DMS79 treated with DMSO at 0.1 percent for 48 hours (cell line): ENCODE measurements at regions not wholly inside any gene's neighbourhood (a gene's known extent, or its start where the extent isn't known, plus 50 kb on each side); places are given as distances from the start of the nearest gene placed in this dataset.
"Not testable (repeated sequence)": the region's sequence is repeated elsewhere in the genome, so short reads cannot be mapped to it uniquely, and the experiment has no call there.

Experiments used
- DNase-seq: peaks from one replicate; lab custom pipeline; 2025; lab: John Stamatoyannopoulos, UW

GRCh38 chr10:2920637-2921036 is 146.7 kb upstream of the PFKP start:
- no peak for DNase-seq

- DNase-seq, result no peak
Measured at GRCh38 chr10:2920168-2920567, 147.2 kb upstream of the PFKP start.

GRCh38 chr10:2919016-2919415 is 148.3 kb upstream of the PFKP start:
- no peak for DNase-seq

DNA sequence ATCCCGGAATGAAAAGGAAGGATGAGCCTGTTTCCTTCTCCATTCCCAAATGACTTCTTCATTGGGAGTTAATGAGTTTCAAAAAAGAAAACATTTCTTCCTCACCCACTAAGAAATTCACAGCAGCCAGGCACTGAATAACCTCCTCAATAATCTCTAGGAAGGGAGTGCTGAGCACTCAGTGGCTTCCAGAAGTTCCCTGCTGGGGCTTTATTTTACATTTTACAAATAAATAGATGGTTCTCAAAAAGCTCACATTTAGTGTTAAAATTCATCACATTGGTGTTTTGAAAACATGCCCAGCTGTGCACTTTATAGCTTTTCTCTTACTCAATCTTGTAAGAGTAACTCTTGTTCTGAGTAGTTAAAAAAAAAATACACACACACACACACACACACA is 148.9 kb upstream of the PFKP start:
- DNase-seq, result no peak

GRCh38 chr10:2917926-2918325 is 149.4 kb upstream of the PFKP start:
- DNase-seq, result no peak

DNA sequence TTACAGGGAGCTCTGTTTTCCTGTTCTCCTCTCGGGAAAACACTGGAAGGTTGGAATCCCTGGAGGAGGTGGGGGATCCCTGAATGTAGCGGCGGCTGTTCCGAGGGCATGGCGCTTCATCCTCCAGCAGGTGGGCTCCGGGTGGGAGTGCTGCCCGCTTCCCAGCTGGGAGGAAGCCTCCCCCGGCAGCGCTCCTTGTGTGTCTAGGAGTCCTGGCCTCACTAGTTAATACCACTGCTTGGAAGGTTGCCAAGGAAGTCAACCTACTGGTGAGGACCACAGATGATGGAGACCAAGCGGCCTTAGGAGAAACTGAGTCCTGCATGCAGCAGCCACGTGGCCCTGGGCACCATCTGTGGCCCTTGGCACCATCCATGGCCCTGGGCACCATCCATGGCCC is 151.9 kb upstream of the PFKP start:
- no peak for DNase-seq

- no peak for DNase-seq
Measured at GRCh38 chr10:2914741-2915140, 152.6 kb upstream of the PFKP start.

DNA sequence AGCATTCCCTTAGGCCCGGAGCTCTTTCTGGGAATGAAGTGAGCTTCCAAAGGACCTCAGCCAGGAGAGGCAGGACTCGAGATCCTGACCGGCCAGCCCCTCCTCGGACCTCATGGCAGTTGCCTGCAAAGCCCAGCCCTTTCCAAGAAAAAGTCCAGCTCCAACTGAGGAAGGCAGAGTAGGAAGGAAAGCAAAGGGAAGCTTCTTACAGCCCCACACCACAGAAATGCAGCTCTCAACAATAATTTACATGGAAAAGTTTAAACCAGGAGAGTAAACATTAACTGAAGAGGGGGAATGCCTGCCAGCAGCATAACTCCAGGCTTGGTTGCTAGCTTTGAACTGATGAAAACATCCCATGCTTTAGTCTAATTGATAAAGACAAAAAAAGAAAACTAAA is 153.9 kb upstream of the PFKP start:
- no peak for DNase-seq

- DNase-seq, result no peak
Measured at GRCh38 chr10:2910656-2911055, 156.7 kb upstream of the PFKP start.

- DNase-seq, result no peak
Measured at GRCh38 chr10:2909921-2910320, 157.4 kb upstream of the PFKP start.

GRCh38 chr10:2908851-2909630 is 158.3 kb upstream of the PFKP start:
- no peak for DNase-seq

DNA sequence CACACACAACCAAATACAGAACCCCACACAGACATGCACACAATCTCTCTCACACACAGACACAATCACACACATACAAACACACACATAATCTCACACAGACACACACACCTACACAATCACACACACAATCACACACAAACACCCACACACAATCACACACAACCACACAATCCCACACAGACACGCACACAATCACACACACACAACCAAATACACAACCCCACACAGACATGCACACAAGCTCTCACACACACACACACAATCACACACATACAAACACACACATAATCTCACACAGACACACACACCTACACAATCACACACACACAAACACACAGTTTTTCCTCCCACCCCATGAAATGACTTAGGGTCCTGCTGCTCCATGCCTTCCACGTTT is 160.4 kb upstream of the PFKP start:
- DNase-seq, result no peak

- DNase-seq, result no peak
Measured at GRCh38 chr10:2905851-2906250, 161.5 kb upstream of the PFKP start.

DNA sequence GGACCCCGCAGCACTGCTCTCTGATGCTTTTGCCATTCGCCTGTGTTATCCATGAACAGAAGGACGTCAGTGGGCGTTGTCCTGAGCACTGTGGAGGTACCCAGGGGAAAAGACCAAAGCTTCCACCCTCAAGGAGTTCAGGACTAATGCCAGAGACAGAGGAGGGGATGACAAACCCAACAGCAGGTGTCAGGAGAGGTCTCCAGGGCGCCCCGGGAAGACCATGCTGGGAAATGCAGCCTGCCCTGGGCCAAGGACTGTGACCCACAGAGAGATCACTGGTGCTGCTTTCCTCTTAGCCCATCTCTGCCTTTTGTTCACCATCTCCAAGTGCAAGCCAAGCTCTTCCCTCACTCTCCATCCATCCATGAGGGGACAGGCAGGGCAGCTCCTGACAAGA is 166.8 kb upstream of the PFKP start:
- DNase-seq, result no peak

DNA sequence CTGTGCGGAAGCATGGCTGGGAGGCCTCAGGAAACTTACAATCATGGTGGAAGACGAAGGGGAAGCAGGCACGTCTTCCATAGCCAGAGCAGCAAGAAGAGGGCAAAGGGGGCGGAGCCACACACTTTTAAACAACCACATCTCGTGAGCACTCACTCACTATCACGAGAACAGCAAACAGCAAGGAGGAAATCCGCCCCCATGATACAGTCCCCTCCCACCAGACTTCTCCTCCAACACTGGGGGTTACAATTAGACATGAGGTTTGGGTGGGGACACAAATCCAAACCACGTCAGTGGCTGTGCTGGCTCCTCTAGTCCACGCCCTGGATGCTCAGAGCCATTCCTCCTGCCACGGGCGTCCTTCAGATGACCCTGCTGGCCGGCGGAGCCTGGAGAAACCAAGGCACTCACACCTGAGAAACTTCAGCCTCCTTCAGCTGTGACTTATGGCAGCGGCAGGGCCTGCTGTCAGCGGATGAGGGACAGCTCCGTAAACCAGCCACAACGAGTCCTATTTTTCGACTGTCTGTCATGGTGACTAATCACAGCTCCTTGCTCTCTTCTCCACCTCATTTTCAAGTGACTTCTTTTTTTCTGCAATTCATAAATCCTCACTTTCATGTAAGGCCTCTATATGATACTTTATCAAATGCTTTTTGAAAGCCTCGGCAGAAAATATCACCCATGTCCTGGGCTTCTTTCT is 167.9 kb upstream of the PFKP start:
- no peak for DNase-seq

DNA sequence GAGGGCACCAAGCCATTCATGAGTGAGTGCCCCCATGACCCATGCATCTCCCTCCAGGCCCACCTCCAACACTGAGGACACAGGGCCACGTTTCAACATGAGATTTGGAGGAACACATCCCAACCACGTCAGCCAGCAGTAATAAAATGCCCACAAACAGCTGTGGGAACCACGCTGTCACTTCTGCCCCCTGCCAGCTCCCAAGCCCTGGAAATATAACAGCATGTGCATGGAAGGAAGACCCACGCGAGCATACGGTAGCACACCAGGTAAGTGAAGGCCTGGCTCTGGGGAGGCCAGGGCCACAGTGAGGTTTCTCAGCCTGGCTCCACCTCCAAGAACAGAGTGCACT is 168.9 kb upstream of the PFKP start:
- DNase-seq, result no peak

GRCh38 chr10:2897619-2898508 is 169.5 kb upstream of the PFKP start:
- no peak for DNase-seq

DNA sequence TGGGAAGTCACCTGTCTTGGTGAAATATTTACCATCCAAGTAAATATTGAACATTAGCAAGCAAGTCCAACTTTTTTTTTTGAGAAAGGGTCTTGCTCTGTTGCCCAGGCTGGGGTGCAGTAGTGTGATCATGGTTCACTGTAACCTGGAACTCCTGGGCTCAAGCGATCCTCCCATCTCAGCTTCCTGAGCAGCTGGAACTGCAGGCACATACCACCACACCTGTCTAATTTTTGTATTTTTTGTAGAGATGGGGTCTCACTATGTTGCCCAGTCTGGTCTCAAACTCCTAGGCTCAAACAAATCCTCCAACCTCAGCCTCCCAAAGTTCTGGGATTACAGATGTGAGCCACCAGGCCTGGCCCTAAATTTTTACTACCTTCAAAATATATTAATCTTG is 171.0 kb upstream of the PFKP start:
- DNase-seq, result not testable (repeated sequence)

GRCh38 chr10:2895594-2896196 is 171.7 kb upstream of the PFKP start:
- no peak for DNase-seq

- DNase-seq, result no peak
Measured at GRCh38 chr10:2893991-2894390, 173.4 kb upstream of the PFKP start.

GRCh38 chr10:2893158-2893845 is 174.0 kb upstream of the PFKP start:
- DNase-seq, result no peak

- DNase-seq, result no peak
Measured at GRCh38 chr10:2891770-2892124, 175.6 kb upstream of the PFKP start.
